GM18517 (cell line): ENCODE measurements at regions not wholly inside any gene's neighbourhood (a gene's known extent, or its start where the extent isn't known, plus 50 kb on each side); places are given as distances from the start of the nearest gene placed in this dataset.
A peak's percentile ranks its signal among the peaks of the same experiment; 100 is the strongest.
"Not testable (repeated sequence)": the region's sequence is repeated elsewhere in the genome, so short reads cannot be mapped to it uniquely, and the experiment has no call there.

ENCODE experiments used
- ATAC-seq: cut with Tn5 transposase; IDR thresholded peaks from one replicate; pipeline ENCODE4 v1.9.1; 2021; ENCODE audit warnings: mild to moderate bottlenecking, moderate library complexity; ENCODE audit not compliant: unreplicated experiment

- ATAC-seq, result no peak
Measured at GRCh38 chr3:82198009-82198408, 436.6 kb upstream of the GBE1 start.

DNA sequence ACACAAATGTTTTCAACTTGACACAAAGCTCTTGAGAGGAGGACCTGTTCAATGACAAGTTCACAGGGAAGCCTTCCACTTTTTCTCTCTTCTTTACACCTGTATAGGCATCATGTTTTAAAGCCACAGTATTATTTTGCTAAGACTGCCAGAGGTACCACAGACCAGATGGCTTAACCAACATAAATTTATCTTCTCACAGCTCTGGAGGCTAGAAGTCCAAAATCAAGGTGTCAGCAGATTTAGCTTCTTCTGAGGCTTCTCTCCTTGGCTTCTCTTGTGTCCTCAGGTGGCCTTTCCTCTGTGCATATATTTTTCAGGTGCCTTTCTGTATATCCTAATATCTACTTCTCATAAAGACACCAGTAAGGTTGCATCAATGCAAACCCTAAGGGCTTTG lies 435.2 kb upstream of the GBE1 start:
- no peak for ATAC-seq

- ATAC-seq, result no peak
Measured at GRCh38 chr3:82194870-82195269, 433.4 kb upstream of the GBE1 start.

- ATAC-seq, result no peak
Measured at GRCh38 chr3:82186017-82186416, 424.6 kb upstream of the GBE1 start.

DNA sequence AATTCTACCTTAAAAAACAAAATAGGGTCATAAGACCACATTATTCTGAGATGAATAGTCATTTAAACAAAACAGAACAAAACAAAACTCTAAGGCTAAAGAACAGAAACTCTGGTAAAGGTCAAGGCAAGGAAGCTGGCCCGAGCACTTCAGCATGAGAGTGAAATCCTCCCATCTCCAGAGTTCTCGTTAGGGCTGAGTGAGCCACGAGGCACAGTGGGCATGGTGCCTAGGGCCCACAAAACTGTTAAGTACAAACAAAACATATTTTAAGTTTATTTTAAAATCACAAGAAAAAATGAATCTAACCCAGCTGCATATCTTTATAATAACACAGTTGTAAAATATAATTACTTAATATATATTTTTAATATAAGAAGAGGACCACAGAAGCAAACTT lies 417.8 kb upstream of the GBE1 start:
- no peak for ATAC-seq

DNA sequence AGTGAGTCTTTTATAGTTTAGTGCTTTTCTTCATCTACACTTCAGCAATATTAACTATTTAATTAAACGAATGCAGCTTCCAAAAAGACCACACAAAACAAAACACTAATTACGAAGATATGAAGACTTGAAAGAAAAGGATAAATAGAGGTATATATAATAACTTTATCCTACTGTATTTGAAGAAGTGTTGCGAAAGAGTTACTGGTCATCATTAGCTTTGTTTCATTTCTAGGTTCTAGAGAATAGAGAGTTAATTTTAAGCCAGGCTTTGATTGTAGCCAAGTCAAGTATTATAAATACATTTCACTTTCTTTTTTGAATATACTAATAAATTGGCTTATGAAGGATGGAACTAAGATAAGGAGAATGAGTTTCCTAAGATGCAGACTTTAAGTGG lies 416.8 kb upstream of the GBE1 start:
- ATAC-seq, result no peak

DNA sequence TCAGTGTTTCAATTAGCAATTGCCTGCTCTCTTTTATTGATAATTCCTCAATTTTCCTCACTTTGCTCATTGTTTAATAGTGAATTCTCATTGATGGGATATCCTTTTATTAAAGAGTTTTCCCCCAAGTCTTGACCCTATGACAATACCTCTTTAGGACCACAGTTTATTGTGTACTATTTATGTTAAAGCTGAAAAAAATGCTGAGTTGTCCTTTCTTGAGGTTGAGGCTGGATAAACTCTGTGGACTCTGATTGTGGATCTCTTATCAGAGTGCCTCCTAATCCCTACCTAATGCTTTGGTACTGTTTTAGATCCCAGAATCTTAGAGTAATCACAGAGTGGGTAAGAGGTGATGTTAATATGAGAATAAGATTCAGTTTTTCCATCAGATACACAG lies 416.3 kb upstream of the GBE1 start:
- ATAC-seq, result no peak

GRCh38 chr3:82165266-82165665 lies 403.8 kb upstream of the GBE1 start:
- ATAC-seq, result no peak

DNA sequence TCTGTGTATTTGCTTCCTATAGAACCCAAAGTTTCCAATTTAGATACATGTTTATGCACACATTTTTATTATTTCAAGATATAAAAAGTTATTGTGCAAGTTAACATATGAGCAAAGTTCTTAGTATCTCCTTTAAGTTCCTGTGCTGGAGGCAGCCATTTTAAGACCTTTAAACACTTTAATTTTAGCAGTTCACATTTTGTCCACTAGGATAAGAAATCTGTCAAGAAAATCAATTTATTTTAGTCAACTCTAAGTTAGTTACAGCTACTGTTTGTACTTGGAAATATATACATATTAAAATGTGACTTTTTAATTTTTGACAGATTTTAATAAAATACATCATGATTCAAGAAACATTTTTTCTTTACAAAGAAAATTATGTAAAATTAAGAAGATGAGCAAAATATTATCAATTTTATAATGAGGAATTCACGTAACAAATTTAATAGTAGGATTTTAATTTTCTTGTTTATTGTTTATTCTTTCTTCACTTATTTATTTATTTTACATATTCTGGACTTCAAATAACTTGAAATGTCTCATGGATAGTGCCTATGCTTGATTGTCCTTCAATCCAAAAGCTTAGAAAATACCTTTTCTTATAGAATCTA lies 402.6 kb upstream of the GBE1 start:
- peak; percentile 60 for ATAC-seq

GRCh38 chr3:82157952-82158351 lies 396.5 kb upstream of the GBE1 start:
- ATAC-seq, result no peak

DNA sequence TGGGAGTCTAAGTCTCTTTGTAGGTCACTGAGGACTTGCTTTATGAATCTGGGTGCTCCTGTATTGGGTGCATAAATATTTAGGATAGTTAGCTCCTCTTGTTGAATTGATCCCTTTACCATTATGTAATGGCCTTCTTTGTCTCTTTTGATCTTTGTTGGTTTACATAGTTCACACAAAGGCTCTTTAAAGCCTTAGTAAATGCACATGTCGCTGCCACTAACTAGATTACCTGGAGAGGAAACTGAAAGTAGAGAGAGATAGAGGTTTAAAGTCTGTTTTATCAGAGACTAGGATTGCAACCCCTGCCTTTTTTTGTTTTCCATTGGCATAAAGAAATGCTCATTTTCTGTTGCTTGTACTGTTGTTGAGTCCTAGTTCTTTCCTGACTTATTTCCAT lies 392.4 kb upstream of the GBE1 start:
- not testable (repeated sequence) for ATAC-seq

- no peak for ATAC-seq
Measured at GRCh38 chr3:82145742-82146141, 384.3 kb upstream of the GBE1 start.

DNA sequence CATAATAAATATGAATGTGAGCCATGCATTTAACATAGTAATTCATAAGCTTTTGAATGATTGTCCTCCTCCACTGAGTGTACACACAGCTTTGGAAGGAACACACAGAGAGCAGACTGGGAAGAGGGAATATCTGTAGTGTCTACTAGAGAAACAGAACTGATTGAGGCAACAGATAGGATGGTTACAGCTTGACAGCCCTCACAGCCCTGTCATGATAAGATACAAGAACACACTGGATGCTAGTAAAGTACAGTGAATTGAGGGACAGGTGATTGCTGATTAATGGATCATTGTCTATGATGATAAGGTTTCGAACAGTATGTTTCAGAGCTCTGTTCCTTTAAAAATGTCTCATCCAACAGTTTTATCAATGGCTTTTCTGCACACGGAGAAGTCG lies 383.4 kb upstream of the GBE1 start:
- ATAC-seq, result no peak

GRCh38 chr3:82143661-82144412 lies 382.4 kb upstream of the GBE1 start:
- ATAC-seq, result no peak

GRCh38 chr3:82141592-82141991 lies 380.1 kb upstream of the GBE1 start:
- ATAC-seq, result no peak

DNA sequence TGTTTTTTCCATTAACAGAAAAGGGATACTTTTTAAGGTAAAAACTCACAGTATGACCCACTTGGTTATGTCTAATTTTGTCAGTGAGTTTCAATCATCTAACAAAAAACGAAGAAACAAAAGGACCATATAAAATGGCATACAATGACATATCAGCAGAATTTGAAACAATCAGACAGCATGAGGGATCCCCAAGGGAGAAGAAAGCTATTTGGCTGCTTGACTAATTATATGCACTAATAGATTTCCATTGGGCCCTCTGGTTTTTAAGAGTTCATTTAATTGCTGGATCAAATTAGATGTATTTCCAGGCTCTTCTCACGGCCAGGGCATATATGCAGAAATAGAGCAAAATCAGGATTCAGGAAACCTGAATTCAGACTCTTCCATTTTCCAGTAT lies 376.4 kb upstream of the GBE1 start:
- ATAC-seq, result no peak

GRCh38 chr3:82137050-82137449 lies 375.6 kb upstream of the GBE1 start:
- ATAC-seq, result no peak

DNA sequence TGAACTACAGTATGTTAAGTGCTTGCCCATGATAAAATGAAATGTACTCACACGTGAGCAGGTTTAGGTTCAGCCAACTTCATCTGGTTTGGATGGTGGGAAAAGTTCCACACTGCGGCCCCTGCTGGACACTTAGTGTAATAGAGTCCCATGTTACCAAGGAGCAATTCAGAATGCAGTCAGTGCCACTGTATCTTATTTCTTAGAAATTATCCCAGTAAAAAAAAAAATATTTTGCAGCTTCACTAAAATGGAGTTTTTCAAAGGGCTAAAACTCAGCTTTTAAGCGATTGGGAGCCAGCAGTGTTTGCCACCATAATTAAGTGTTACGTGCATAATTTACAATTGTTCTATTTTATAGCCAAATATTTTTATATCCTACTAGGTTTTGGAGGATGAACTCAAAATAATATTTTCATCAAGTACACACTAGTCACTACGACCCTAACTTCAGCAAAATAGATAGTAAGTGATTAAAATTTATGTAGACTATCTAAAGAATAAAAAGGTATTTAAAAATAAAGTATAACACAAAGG lies 371.7 kb upstream of the GBE1 start:
- peak; percentile 93 for ATAC-seq

- no peak for ATAC-seq
Measured at GRCh38 chr3:82132210-82133069, 371.0 kb upstream of the GBE1 start.

- ATAC-seq, result no peak
Measured at GRCh38 chr3:82130046-82130445, 368.6 kb upstream of the GBE1 start.

- no peak for ATAC-seq
Measured at GRCh38 chr3:82129221-82129801, 367.9 kb upstream of the GBE1 start.
